Upper lobe of left lung (tissue), 4 donors: ENCODE measurements at regions not wholly inside any gene's neighbourhood (a gene's known extent, or its start where the extent isn't known, plus 50 kb on each side); places are given as distances from the start of the nearest gene placed in this dataset.

Experiments
- POLR2A ChIP-seq, 4 donors: fragments of 450-650 bp; IDR thresholded peaks; one replicate each; pipeline ENCODE4 v1.5.1; 2016 to 2017; ENCODE audit warnings: antibody characterized with exemption in 4 of 4, mild to moderate bottlenecking in 2 of 4
- POLR2AphosphoS5 ChIP-seq, 2 donors: sonication (generic); formaldehyde crosslinking; IDR thresholded peaks; one replicate each; pipeline ENCODE4 v1.5.1; 2017; ENCODE audit warnings: antibody characterized with exemption in 2 of 2
- TF ChIP-seq, protein P1 (sequence below), 6 experiments: fragments of 450-650 bp in 4 of 6; fragments of 200-600 bp in 2 of 6; sonication (generic) in 2 of 6; IDR thresholded peaks; one replicate each; pipeline ENCODE4 v1.5.1; 2016 to 2019; ENCODE audit warnings: antibody characterized with exemption in 6 of 6

DNA sequence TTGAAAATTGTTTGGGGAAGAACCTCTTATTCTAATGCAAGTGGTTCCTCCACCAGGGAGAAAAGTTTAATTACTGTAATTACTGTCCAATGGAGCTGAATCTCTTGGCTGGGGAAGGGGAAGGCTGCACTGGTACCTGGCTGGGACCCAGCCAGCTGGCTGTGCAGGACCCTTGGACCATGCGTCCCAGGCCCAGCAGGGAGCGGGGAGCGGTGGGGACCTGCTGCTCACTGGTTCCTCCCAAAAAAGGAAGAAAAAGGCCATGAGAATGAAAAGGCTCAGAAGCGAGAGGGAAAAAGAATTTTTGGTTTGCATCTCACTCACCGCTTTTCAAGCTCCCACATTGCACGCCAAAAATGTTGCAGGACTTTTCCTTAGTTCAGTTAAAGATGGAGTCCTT lies 333.5 kb downstream of the FAM47B start:
- TF ChIP-seq, protein P1, sequence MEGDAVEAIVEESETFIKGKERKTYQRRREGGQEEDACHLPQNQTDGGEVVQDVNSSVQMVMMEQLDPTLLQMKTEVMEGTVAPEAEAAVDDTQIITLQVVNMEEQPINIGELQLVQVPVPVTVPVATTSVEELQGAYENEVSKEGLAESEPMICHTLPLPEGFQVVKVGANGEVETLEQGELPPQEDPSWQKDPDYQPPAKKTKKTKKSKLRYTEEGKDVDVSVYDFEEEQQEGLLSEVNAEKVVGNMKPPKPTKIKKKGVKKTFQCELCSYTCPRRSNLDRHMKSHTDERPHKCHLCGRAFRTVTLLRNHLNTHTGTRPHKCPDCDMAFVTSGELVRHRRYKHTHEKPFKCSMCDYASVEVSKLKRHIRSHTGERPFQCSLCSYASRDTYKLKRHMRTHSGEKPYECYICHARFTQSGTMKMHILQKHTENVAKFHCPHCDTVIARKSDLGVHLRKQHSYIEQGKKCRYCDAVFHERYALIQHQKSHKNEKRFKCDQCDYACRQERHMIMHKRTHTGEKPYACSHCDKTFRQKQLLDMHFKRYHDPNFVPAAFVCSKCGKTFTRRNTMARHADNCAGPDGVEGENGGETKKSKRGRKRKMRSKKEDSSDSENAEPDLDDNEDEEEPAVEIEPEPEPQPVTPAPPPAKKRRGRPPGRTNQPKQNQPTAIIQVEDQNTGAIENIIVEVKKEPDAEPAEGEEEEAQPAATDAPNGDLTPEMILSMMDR (IDR thresholded peaks at IDR 0.05) = no peak
- TF ChIP-seq POLR2A (IDR thresholded peaks at IDR 0.05) (no peak), POLR2AphosphoS5 (IDR thresholded peaks at IDR 0.05) (no peak)
